ENCODE measurements at regions not wholly inside any gene's neighbourhood (a gene's known extent, or its start where the extent isn't known, plus 50 kb on each side); places are given as distances from the start of the nearest gene placed in this dataset.

DNA sequence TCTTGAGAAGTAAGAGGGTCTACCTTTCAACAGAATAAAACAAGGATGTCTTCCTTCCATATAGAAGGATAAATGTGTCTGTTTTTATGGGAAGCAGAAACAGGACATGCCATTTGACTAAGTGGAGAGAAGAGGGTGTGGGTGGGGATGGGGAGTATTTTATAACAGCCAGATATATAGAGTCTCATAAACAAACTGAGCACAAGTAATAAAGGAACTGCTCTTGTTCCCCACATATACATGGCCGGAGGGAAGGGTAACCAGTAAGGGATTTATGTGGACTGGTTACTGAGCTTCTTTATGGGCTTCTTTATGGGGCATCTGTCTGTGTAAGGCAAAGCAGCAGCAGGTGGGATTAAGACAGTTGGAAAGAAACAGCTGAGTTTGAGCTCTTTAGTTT is 558.1 kb downstream of the REEP3 start:
- DNase-seq (ENCODE audit: insufficient read length) = no peak
- TF ChIP-seq POLR2AphosphoS5 (IDR thresholded peaks at IDR 0.05; ENCODE audit: low read depth, low read length) (no peak), TAF1 (IDR thresholded peaks at IDR 0.05; ENCODE audit: borderline replicate concordance, low read depth, low read length) (no peak), POLR2A (IDR thresholded peaks at IDR 0.05; ENCODE audit: low read depth, low read length) (no peak)
- FAIRE-seq = no peak

DNA sequence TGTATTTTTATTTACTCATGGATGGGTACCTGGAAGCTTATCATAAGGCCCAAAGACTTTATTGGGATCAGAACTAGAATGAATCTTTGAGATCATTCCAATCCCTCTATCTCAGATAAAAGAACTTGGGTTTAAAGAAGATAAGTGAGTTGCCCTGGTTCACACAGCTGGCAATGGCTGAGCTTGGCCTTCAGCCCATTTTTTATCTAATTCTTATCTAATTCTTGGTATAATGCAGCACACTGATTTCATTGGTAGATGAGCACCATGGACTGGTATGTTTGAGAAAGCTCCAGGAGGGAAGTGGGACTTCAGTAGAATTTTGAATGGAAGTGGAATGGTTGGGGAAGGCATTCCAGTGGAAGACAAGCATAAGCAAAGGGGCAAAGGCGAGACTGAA is 558.9 kb downstream of the REEP3 start:
- FAIRE-seq (no peak), DNase-seq (ENCODE audit: insufficient read length) (no peak)
- no peak for TF ChIP-seq POLR2AphosphoS5 (IDR thresholded peaks at IDR 0.05; ENCODE audit: low read depth, low read length)
- TF ChIP-seq TAF1 (IDR thresholded peaks at IDR 0.05; ENCODE audit: borderline replicate concordance, low read depth, low read length) = no peak
- TF ChIP-seq POLR2A (IDR thresholded peaks at IDR 0.05; ENCODE audit: low read depth, low read length) = no peak

DNA sequence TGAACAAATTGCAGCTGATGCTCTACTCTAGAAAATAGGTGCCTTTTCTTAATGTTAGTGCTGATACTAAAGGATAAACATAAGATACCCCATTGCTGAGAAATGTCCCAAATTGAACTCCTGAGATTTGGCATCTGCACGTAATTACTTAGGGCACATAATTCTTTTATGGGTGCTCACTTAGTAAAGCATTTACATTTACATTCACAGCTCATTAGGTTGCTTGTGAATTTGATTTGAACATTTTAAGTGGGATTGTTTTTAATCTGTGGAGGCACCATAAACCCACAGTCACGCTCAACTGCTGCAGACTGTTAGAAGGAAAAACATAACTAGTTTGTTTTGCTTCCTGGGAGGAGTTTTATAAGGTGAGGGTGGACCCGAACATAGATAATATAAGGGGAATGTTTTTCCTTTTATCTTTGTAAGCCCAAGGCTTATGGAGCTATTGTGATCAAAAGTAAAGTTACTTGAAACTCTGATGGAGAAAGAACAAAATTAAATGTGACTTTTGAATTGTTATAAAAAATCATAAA is 560.8 kb downstream of the REEP3 start:
- FAIRE-seq = no peak
- TF ChIP-seq POLR2A (IDR thresholded peaks at IDR 0.05; ENCODE audit: low read depth, low read length) (no peak), POLR2AphosphoS5 (IDR thresholded peaks at IDR 0.05; ENCODE audit: low read depth, low read length) (no peak), TAF1 (IDR thresholded peaks at IDR 0.05; ENCODE audit: borderline replicate concordance, low read depth, low read length) (no peak)

DNA sequence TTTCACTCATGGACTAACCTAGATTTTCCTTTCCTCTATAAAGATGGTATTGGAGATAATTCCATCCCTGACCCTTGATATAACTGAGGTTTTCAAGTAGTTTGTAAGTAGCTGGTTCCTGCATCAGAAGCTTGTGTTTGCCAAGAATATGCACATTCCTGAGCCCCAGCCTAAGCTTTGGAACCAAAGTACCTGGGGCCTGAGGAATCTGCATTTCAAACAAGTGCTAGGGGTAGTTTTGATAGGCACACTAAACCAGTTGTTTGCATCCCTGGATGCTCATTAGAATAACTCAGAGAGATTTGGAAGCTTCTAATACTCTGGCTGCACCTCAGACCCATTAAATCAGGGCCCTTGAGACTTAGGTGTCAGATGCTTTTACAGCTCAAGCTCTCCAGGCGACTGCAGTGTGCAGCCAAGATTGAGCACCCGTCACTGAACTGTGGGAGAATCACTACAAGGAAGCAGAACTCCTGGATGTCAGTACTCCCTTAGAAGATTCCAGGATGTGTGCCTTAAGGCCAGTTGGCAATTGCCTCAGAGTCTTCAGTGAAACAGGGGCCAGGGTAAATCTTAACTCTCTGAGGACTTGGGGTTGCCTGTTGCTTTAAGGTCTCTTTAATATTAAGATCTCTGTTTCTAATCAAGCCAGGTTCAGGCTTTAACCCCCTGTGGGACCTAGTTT is 565.0 kb downstream of the REEP3 start:
- no peak for FAIRE-seq
- TF ChIP-seq TAF1 (IDR thresholded peaks at IDR 0.05; ENCODE audit: borderline replicate concordance, low read depth, low read length) (no peak), POLR2AphosphoS5 (IDR thresholded peaks at IDR 0.05; ENCODE audit: low read depth, low read length) (no peak), POLR2A (IDR thresholded peaks at IDR 0.05; ENCODE audit: low read depth, low read length) (no peak)
- DNase-seq (ENCODE audit: insufficient read length) = no peak

More for the DNA sequence above, 560.8 kb downstream of the REEP3 start:
- DNase-seq (ENCODE audit: insufficient read length) = no peak

DNA sequence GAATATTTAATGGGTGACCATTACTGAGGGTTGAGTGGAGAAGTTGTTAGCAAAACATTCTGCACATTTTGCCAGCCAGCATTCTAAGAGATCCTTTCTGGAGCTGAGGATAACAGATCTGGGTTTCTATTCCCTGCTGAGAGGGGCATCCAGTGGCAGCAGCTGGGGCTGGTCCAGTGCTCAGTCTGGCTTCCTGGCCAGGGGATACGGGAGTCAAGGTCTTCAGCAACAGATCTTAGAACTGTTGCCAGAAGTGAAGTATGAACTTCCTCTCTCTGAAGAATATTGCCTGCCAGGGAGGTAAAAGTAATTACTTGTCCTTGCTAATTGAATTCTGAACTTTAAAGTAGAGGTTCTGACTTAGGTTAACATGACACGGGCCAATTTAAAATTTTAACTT is 568.4 kb downstream of the REEP3 start:
- FAIRE-seq = no peak
- no peak for DNase-seq (ENCODE audit: insufficient read length)

DNA sequence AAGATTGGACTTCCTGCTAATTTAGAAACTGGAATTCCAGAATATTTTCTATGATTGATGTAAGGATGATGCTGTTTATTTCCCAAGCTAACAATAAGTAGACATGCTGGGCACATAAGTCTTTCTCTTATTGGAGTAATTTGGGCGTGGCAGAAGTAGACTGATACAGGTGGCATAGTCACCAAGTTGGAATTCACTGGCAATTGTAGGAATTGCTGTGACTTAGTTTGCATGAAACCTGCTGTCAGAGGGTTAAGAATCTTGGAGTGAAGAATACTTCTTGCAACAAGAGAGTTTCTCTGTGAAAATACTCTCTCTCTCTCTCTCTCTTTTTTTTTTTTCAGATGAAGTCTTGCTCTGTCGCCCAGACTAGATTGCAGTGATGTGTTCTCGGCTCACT is 569.7 kb downstream of the REEP3 start:
- FAIRE-seq = no peak
- TF ChIP-seq TAF1 (IDR thresholded peaks at IDR 0.05; ENCODE audit: borderline replicate concordance, low read depth, low read length) (no peak), POLR2AphosphoS5 (IDR thresholded peaks at IDR 0.05; ENCODE audit: low read depth, low read length) (no peak), POLR2A (IDR thresholded peaks at IDR 0.05; ENCODE audit: low read depth, low read length) (no peak)
- DNase-seq (ENCODE audit: insufficient read length) = no peak

More for the DNA sequence above, 568.4 kb downstream of the REEP3 start:
- no peak for TF ChIP-seq POLR2A (IDR thresholded peaks at IDR 0.05; ENCODE audit: low read depth, low read length)
- TF ChIP-seq POLR2AphosphoS5 (IDR thresholded peaks at IDR 0.05; ENCODE audit: low read depth, low read length) = no peak
- no peak for TF ChIP-seq TAF1 (IDR thresholded peaks at IDR 0.05; ENCODE audit: borderline replicate concordance, low read depth, low read length)

DNA sequence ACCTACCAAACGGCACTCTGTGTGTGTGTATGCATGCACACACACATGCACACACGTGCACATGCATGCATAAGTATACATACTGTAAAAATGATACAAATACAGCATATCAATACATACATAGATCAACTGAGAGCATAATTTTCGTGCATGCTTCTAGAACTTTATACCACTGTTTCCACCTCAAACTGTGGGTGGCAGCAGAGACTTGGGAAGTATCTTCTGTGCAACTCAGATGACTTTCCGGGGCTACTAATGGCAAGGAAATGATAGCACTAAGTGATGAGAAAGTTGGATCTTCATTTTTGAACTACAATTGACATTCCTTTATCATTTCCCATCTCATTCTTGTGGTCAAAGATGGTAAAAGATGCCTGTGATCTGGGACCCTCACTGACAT is 570.7 kb downstream of the REEP3 start:
- TF ChIP-seq TAF1 (IDR thresholded peaks at IDR 0.05; ENCODE audit: borderline replicate concordance, low read depth, low read length) (no peak), POLR2AphosphoS5 (IDR thresholded peaks at IDR 0.05; ENCODE audit: low read depth, low read length) (no peak), POLR2A (IDR thresholded peaks at IDR 0.05; ENCODE audit: low read depth, low read length) (no peak)
- no peak for DNase-seq (ENCODE audit: insufficient read length)
- peak; percentile 36 for FAIRE-seq

DNA sequence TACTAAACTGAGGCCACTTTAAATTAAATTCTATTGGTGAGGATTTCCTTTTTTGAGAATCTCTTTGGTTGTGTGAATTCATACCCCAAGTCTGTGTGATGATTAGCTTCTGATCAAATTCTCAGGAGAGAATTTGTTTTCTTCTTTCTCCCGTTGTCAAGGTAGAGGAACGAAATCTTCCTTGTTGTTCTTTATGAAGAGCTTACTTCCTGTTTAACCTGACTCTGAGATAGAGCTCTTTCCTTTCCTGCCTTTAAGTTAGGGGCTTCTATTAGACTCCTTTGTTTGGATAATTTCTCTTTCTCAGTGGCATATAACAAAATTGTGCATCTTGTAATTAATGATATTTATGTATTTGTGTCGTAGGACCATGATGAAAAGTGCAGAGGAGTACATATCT is 572.1 kb downstream of the REEP3 start:
- FAIRE-seq = no peak
- TF ChIP-seq TAF1 (IDR thresholded peaks at IDR 0.05; ENCODE audit: borderline replicate concordance, low read depth, low read length) = no peak
- TF ChIP-seq POLR2A (IDR thresholded peaks at IDR 0.05; ENCODE audit: low read depth, low read length) = no peak
- no peak for TF ChIP-seq POLR2AphosphoS5 (IDR thresholded peaks at IDR 0.05; ENCODE audit: low read depth, low read length)
- DNase-seq (ENCODE audit: insufficient read length) = no peak

DNA sequence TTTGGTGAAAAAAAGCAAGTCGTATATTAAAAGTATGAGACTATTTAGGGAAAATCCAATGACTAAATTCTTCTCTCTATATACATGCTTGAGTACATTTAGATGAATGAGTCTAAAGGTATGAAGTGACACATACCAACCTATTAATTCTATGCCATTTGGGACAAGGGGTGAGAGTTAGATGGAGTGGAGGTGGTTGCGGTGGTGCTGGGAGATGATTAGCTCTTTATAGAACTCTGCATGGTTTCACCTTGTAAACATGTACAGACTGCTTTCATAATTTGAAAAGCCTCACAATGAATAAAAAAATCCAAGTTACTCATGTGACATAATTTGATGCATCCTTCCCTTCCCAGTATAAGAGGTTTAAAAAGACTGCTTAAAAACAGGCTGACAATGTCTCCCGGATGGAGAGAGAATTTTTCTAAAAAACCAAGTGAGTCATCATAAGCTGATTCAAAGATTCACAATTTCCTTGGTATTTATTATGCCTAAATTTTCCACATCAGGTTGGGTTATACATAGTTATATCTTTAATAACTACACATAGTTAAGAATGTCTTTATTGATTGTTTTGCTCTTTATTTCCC is 572.8 kb downstream of the REEP3 start:
- TF ChIP-seq TAF1 (IDR thresholded peaks at IDR 0.05; ENCODE audit: borderline replicate concordance, low read depth, low read length) (no peak), POLR2A (IDR thresholded peaks at IDR 0.05; ENCODE audit: low read depth, low read length) (no peak), POLR2AphosphoS5 (IDR thresholded peaks at IDR 0.05; ENCODE audit: low read depth, low read length) (no peak)
- no peak for FAIRE-seq
- DNase-seq (ENCODE audit: insufficient read length) = no peak

DNA sequence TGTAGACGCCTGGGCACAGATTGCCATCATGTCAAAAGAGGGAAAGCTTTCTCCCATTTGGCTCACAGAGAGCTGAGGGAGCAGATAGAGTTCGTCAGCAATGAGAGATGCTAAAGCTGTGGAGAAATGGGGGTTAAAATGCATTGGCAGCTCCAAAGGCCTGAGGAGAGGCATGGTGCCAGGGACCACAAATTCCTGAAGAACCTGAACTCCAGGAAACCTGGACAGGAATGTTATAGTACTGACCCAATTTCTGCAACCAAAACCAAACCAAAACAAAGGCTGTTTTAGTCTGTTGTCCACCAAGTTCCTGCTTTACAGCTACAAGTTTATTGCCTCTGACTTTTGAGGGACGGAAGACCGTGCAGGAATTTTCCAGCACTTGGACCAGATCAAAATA is 575.7 kb downstream of the REEP3 start:
- no peak for FAIRE-seq
- no peak for DNase-seq (ENCODE audit: insufficient read length)
- no peak for TF ChIP-seq POLR2AphosphoS5 (IDR thresholded peaks at IDR 0.05; ENCODE audit: low read depth, low read length)
- no peak for TF ChIP-seq TAF1 (IDR thresholded peaks at IDR 0.05; ENCODE audit: borderline replicate concordance, low read depth, low read length)
- no peak for TF ChIP-seq POLR2A (IDR thresholded peaks at IDR 0.05; ENCODE audit: low read depth, low read length)

DNA sequence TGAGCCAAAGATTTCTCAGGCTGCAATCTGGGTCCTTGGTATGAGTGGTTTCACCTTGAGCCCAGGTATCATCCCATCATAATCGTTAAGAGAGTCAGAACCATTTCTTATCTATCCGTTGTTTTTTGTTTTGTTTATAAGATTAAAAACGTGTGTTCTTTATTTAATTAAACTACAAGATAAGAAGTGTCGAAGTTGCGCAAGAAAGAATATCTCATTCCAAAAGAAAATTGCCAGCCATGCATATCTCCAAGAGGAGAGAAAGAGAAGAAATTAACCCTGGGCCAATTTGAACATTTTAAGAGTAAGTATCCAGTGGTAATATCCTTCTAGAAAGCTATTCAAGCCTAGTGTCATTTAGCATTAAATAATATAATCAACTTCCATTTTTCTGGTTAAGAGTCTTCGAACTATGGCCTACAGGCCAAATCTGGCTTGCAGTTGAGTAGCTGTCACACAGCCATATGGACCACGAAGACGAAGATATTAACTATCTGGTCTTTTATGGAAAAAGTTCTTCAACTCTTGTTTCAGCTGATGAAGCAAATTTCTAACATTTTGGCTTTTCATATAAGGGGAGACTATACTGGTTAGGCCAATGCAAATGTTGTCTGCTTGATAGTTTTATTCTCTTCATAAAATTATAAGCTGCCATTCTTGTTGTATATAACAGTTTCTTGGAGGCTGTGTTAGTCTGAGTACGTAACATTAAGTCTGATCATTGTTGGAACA is 576.4 kb downstream of the REEP3 start:
- TF ChIP-seq POLR2A (IDR thresholded peaks at IDR 0.05; ENCODE audit: low read depth, low read length) (no peak), TAF1 (IDR thresholded peaks at IDR 0.05; ENCODE audit: borderline replicate concordance, low read depth, low read length) (no peak), POLR2AphosphoS5 (IDR thresholded peaks at IDR 0.05; ENCODE audit: low read depth, low read length) (no peak)
- DNase-seq (ENCODE audit: insufficient read length) (no peak), FAIRE-seq (no peak)

All from GM12892 (cell line).